GM12878 (cell line): ENCODE measurements at regions not wholly inside any gene's neighbourhood (a gene's known extent, or its start where the extent isn't known, plus 50 kb on each side); places are given as distances from the start of the nearest gene placed in this dataset.

Experiments used
- ATAC-seq: fragments of 200-7000 bp; cut with Tn5 transposase; 3 replicates; pipeline ENCODE4 v1.9.1; 2020; ENCODE audit warnings: mild to moderate bottlenecking, moderate library complexity
- BruUV-seq: library from RNA; stranded (reverse); fragments of 400-500 nt; replicated peaks from 2 replicates; lab custom pipeline; 2021; lab: Mats Ljungman, UMichigan
- CTCF ChIA-PET: fragments of 300-600 bp; sonication (Branson Sonifier 250); formaldehyde crosslinking; extraction: SDS; loops from one replicate; lab custom pipeline; 2021; ENCODE audit warnings: inconsistent platforms; lab: Yijun Ruan, JAX
- POLR2A ChIA-PET: fragments of 350-600 bp; formaldehyde crosslinking; extraction: SDS; loops from one replicate; lab custom pipeline; 2021; ENCODE audit warnings: inconsistent platforms; lab: Charles Lee
- RAD21 ChIA-PET: fragments of 300-600 bp; sonication (Branson Sonifier 250); formaldehyde crosslinking; loops from one replicate; lab custom pipeline; 2023; ENCODE audit warnings: antibody characterized with exemption; ENCODE audit not compliant: unreplicated experiment; lab: Charles Lee
- SMC1A ChIA-PET: fragments of 300-600 bp; sonication (Branson Sonifier 250); formaldehyde crosslinking; loops from one replicate; lab custom pipeline; 2023; ENCODE audit not compliant: unreplicated experiment, uncharacterized antibody; lab: Charles Lee
- DNase-seq: peaks from one replicate; pipeline ENCODE4 v3.0.0-alpha.2; 2011; ENCODE audit warnings: low read depth, low spot score
- FAIRE-seq: peaks from 3 replicates; lab custom pipeline; 2011; peaks lifted over from hg19 to GRCh38; lab: Jason Lieb, UNC
- H2AFZ ChIP-seq: 2 replicates; pipeline ENCODE4 v1.6.0; 2011; ENCODE audit warnings: low read depth, low read length, control low read depth; ENCODE audit not compliant: control insufficient read depth
- H3K27ac ChIP-seq: 2 replicates; pipeline ENCODE4 v1.5.1; 2011; ENCODE audit warnings: control low read depth; ENCODE audit not compliant: control insufficient read depth, insufficient read depth
- H3K27me3 ChIP-seq, 2 experiments: replicated peaks in 1 of 2; 2 replicates each; pipeline versions ENCODE4 v1.6.0 to v1.6.1; 2011; ENCODE audit warnings: low read length in 1 of 2; ENCODE audit not compliant: control insufficient read depth in 2 of 2, insufficient read depth in 2 of 2
- H3K36me3 ChIP-seq, 2 experiments: 2 replicates each; pipeline ENCODE4 v1.5.1; 2011; ENCODE audit warnings: low read length in 1 of 2; ENCODE audit not compliant: control insufficient read depth in 2 of 2, insufficient read depth in 2 of 2
- H3K4me1 ChIP-seq: 2 replicates; pipeline ENCODE4 v1.6.1; 2011; ENCODE audit warnings: mild to moderate bottlenecking, low read length, moderate library complexity, mixed read lengths; ENCODE audit not compliant: control insufficient read depth, insufficient read depth
- H3K4me2 ChIP-seq: 2 replicates; pipeline ENCODE4 v1.6.0; 2011; ENCODE audit warnings: control low read depth; ENCODE audit not compliant: control insufficient read depth, insufficient read depth
- H3K4me3 ChIP-seq: fragments of 200-600 bp; sonication (generic); 2 replicates; pipeline ENCODE4 v1.5.1; 2016
- H3K79me2 ChIP-seq: 2 replicates; pipeline ENCODE4 v1.6.0; 2011; ENCODE audit warnings: low read length; ENCODE audit not compliant: control insufficient read depth, insufficient read depth
- H3K9ac ChIP-seq: 2 replicates; pipeline ENCODE4 v1.8.0; 2011; ENCODE audit warnings: low read length, control low read depth, mixed read lengths; ENCODE audit not compliant: control insufficient read depth, insufficient read depth
- H3K9me3 ChIP-seq: replicated peaks from 3 replicates; pipeline ENCODE4 v1.5.1; 2011; ENCODE audit warnings: mild to moderate bottlenecking, low read length; ENCODE audit not compliant: control insufficient read depth, insufficient read depth
- H4K20me1 ChIP-seq: 2 replicates; pipeline ENCODE4 v1.6.0; 2011; ENCODE audit not compliant: control insufficient read depth, insufficient read depth
- ZBTB40 ChIP-seq: fragments of 450-650 bp; IDR thresholded peaks from 2 replicates; pipeline ENCODE4 v1.6.1; 2016; ENCODE audit warnings: mild to moderate bottlenecking, moderate library complexity, borderline replicate concordance
- ZNF274 ChIP-seq: IDR thresholded peaks from one replicate; pipeline ENCODE4 v1.8.0; 2011; ENCODE audit not compliant: insufficient read length, insufficient read depth
- WGBS: methylation state at CpG from one replicate; pipeline ENCODE4 v1.1.6; 2016; ENCODE audit warnings: low lambda C conversion rate; ENCODE audit not compliant: insufficient replicate concordance, insufficient coverage; ENCODE audit errors: missing lambda C conversion rate; 5-methylcytosine and 5-hydroxymethylcytosine counted together
- in situ Hi-C: fragments of 300-500 bp; cut with MboI; formaldehyde crosslinking; loops from 9 replicates; pipeline ENCODE4 v1.14.3; 2018; ENCODE audit warnings: mixed read lengths
- intact Hi-C: fragments of 100-400 bp; cut with micrococcal nuclease; formaldehyde crosslinking; loops from one replicate; pipeline ENCODE4 v1.14.2; 2022; ENCODE audit not compliant: unreplicated experiment

DNA sequence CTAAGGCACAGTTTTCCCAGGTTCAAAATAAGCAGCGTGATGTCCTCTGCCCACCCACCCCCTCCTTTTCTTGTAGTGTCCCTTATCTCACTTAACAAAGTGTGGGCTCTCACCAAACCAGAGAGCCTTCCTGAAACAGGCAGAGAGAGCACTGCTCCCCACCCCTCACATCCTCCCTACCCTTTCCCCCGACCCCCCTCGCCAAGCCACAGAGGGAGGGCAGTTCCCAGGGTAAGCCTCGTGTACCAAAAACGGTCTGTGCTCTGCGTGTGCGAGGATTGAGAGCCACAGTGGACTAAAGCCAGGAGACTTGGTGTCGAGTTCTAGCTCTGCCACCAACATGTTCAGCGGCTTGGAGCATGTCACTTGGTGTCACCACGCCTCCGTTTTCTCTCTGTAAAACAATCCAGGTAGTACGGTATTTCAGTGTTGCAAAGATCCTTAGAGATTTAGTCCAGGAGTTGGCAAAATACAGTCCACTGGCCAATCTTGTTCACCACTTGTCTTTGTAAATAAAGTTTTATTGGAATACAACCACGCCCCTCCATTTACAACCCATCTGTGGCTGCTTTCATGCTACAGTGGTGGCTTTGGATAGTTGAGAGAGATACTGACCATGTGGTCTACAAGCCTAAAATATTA is 249.9 kb downstream of the OPA1 start:
- 76% methylated on average over 13 of the region's 13 CpGs for WGBS
- POLR2A ChIA-PET: interaction anchor here (0.6 kb wide), 1 partner anchor 41 kb away, joined by 5 read pairs; no protein-coding TSS in a partner anchor
- intact Hi-C loops: no loop called here

More for the DNA sequence above, 249.9 kb downstream of the OPA1 start:
- DNase-seq: no peak
- BruUV-seq: no TSS peak
- peaks cover 11% of the 10 kb centered on the region for H3K4me1 ChIP-seq
- H4K20me1 ChIP-seq: no peaks in the 10 kb centered on the region
- no peak overlapping the region for H3K4me2 ChIP-seq
- no peaks in the 10 kb centered on the region for H3K27me3 ChIP-seq
- no peak overlapping the region for H3K4me3 ChIP-seq
- ChIA-PET SMC1A (no interaction called here), CTCF (interaction anchor here (1.6 kb wide), 1 partner anchor 177 kb away, joined by 4 read pairs; no protein-coding TSS in a partner anchor), RAD21 (interaction anchor here (1.5 kb wide), 1 partner anchor 8 kb away, joined by 5 read pairs; no protein-coding TSS in a partner anchor)
- peak; percentile 23 for FAIRE-seq
- in situ Hi-C loops: no loop called here
- no peak for ATAC-seq
- no peak overlapping the region for H3K9ac ChIP-seq
- H3K79me2 ChIP-seq: no peaks in the 10 kb centered on the region
- H3K27ac ChIP-seq: no peak overlapping the region
- no peak overlapping the region; the same call in 1 of the 2 replicates for H2AFZ ChIP-seq
- TF ChIP-seq ZBTB40: peak; percentile 76
- no peak for TF ChIP-seq ZNF274
- H3K9me3 ChIP-seq: peaks cover 2% of the 10 kb centered on the region; the same call in 1 of the 3 replicates
- no peaks in the 10 kb centered on the region for H3K36me3 ChIP-seq
